GM12892 (cell line): ENCODE measurements at regions not wholly inside any gene's neighbourhood (a gene's known extent, or its start where the extent isn't known, plus 50 kb on each side); places are given as distances from the start of the nearest gene placed in this dataset.

Source experiments
- POLR2A ChIP-seq: IDR thresholded peaks from 2 replicates; pipeline ENCODE4 v1.6.1; 2011; ENCODE audit warnings: low read depth, low read length, control low read depth
- POLR2AphosphoS5 ChIP-seq: IDR thresholded peaks from 2 replicates; pipeline ENCODE4 v1.6.1; 2011; ENCODE audit warnings: low read depth, low read length, control low read depth
- TAF1 ChIP-seq: IDR thresholded peaks from 2 replicates; pipeline ENCODE4 v1.6.1; 2011; ENCODE audit warnings: low read depth, mild to moderate bottlenecking, control low read depth, low read length, borderline replicate concordance

DNA sequence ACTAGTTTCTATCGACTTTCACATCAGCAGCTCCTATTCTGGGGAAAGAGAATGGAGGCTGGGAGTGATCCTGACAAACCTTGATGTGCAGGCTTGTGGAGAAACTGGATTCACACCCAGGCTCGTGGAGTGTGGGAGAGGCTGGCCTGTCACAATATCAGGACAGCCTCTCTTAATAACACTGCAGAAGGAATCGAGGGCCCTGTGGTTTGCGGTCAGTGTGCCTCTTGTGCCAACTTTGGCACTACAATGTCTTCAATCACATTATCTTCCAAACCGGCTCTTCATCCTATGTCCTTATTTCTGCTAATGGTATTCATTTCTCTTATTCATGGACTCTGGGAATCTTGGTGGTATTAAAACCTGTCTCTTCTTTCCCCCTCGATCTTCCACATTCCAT is 92.7 kb downstream of the PRL start:
- no peak for TF ChIP-seq POLR2A
- no peak for TF ChIP-seq POLR2AphosphoS5
- TF ChIP-seq TAF1: no peak
